ENCODE measurements at regions not wholly inside any gene's neighbourhood (a gene's known extent, or its start where the extent isn't known, plus 50 kb on each side); places are given as distances from the start of the nearest gene placed in this dataset.
"Not testable (repeated sequence)": the region's sequence is repeated elsewhere in the genome, so short reads cannot be mapped to it uniquely, and the experiment has no call there.

- no peak for DNase-seq (ENCODE audit: low spot score)
Observed at GRCh38 chr1:4215391-4215790, 315.3 kb upstream of the C1orf174 start.

- no peak for DNase-seq (ENCODE audit: low spot score)
Observed at GRCh38 chr1:4216231-4216630, 316.2 kb upstream of the C1orf174 start.

- no peak for DNase-seq (ENCODE audit: low spot score)
Observed at GRCh38 chr1:4218619-4219018, 318.5 kb upstream of the C1orf174 start.

- DNase-seq (ENCODE audit: low spot score): no peak
Observed at GRCh38 chr1:4219111-4219510, 319.0 kb upstream of the C1orf174 start.

- DNase-seq (ENCODE audit: low spot score): no peak
Observed at GRCh38 chr1:4219826-4220225, 319.8 kb upstream of the C1orf174 start.

- no peak for DNase-seq (ENCODE audit: low spot score)
Observed at GRCh38 chr1:4220362-4220761, 320.3 kb upstream of the C1orf174 start.

GRCh38 chr1:4221107-4221506 is 321.0 kb upstream of the C1orf174 start:
- DNase-seq (ENCODE audit: low spot score): no peak

GRCh38 chr1:4224684-4225467 is 324.8 kb upstream of the C1orf174 start:
- no peak for DNase-seq (ENCODE audit: low spot score)

- peak; percentile 11 for DNase-seq (ENCODE audit: low spot score)
Observed at GRCh38 chr1:4227986-4228385, 327.9 kb upstream of the C1orf174 start.

GRCh38 chr1:4253935-4254334 is 353.9 kb upstream of the C1orf174 start:
- DNase-seq (ENCODE audit: low spot score): no peak

GRCh38 chr1:4256351-4256750 is 356.3 kb upstream of the C1orf174 start:
- no peak for DNase-seq (ENCODE audit: low spot score)

GRCh38 chr1:4258146-4258777 is 358.2 kb upstream of the C1orf174 start:
- DNase-seq (ENCODE audit: low spot score): not testable (repeated sequence)

- no peak for DNase-seq (ENCODE audit: low spot score)
Observed at GRCh38 chr1:4261327-4261726, 361.3 kb upstream of the C1orf174 start.

GRCh38 chr1:4262665-4263064 is 362.6 kb upstream of the C1orf174 start:
- no peak for DNase-seq (ENCODE audit: low spot score)

GRCh38 chr1:4263699-4264098 is 363.6 kb upstream of the C1orf174 start:
- no peak for DNase-seq (ENCODE audit: low spot score)

GRCh38 chr1:4265836-4266235 is 365.8 kb upstream of the C1orf174 start:
- DNase-seq (ENCODE audit: low spot score): peak; percentile 48

- DNase-seq (ENCODE audit: low spot score): no peak
Observed at GRCh38 chr1:4267381-4268261, 367.5 kb upstream of the C1orf174 start.

GRCh38 chr1:4268262-4268888 is 368.3 kb upstream of the C1orf174 start:
- DNase-seq (ENCODE audit: low spot score): no peak

GRCh38 chr1:4268889-4269284 is 368.8 kb upstream of the C1orf174 start:
- DNase-seq (ENCODE audit: low spot score): no peak

- DNase-seq (ENCODE audit: low spot score): no peak
Observed at GRCh38 chr1:4269330-4269729, 369.3 kb upstream of the C1orf174 start.

- no peak for DNase-seq (ENCODE audit: low spot score)
Observed at GRCh38 chr1:4269952-4270570, 370.0 kb upstream of the C1orf174 start.
